HG02852 (cell line): ENCODE measurements at regions not wholly inside any gene's neighbourhood (a gene's known extent, or its start where the extent isn't known, plus 50 kb on each side); places are given as distances from the start of the nearest gene placed in this dataset.

Experiments used
- ATAC-seq: cut with Tn5 transposase; IDR thresholded peaks from one replicate; pipeline ENCODE4 v1.9.1; 2021; ENCODE audit warnings: mild to moderate bottlenecking, moderate library complexity; ENCODE audit not compliant: unreplicated experiment

GRCh38 chr13:47831265-47831664 lies 169.8 kb downstream of the SUCLA2 start:
- ATAC-seq = no peak

GRCh38 chr13:47829690-47830089 lies 171.4 kb downstream of the SUCLA2 start:
- no peak for ATAC-seq

- ATAC-seq = no peak
Observed at GRCh38 chr13:47826471-47826870, 174.6 kb downstream of the SUCLA2 start.

GRCh38 chr13:47822036-47822435 lies 179.0 kb downstream of the SUCLA2 start:
- no peak for ATAC-seq

- no peak for ATAC-seq
Observed at GRCh38 chr13:47816831-47817230, 184.2 kb downstream of the SUCLA2 start.

- ATAC-seq = no peak
Observed at GRCh38 chr13:47813718-47814117, 187.4 kb downstream of the SUCLA2 start.

GRCh38 chr13:47809411-47809810 lies 191.7 kb downstream of the SUCLA2 start:
- no peak for ATAC-seq

GRCh38 chr13:47803131-47803530 lies 197.9 kb downstream of the SUCLA2 start:
- no peak for ATAC-seq

GRCh38 chr13:47801555-47801954 lies 199.5 kb downstream of the SUCLA2 start:
- ATAC-seq = no peak

- ATAC-seq = no peak
Observed at GRCh38 chr13:47800593-47800992, 200.5 kb downstream of the SUCLA2 start.

- no peak for ATAC-seq
Observed at GRCh38 chr13:47798906-47799305, 202.2 kb downstream of the SUCLA2 start.

- ATAC-seq = no peak
Observed at GRCh38 chr13:47798194-47798593, 202.9 kb downstream of the SUCLA2 start.

- no peak for ATAC-seq
Observed at GRCh38 chr13:47796816-47797215, 204.3 kb downstream of the SUCLA2 start.

GRCh38 chr13:47794963-47795362 lies 206.1 kb downstream of the SUCLA2 start:
- ATAC-seq = no peak

- no peak for ATAC-seq
Observed at GRCh38 chr13:47790755-47791154, 210.3 kb downstream of the SUCLA2 start.

- ATAC-seq = no peak
Observed at GRCh38 chr13:47788844-47789243, 212.2 kb downstream of the SUCLA2 start.

GRCh38 chr13:47774671-47774994 lies 226.4 kb downstream of the SUCLA2 start:
- no peak for ATAC-seq

GRCh38 chr13:47764817-47765216 lies 236.3 kb downstream of the SUCLA2 start:
- ATAC-seq = no peak

GRCh38 chr13:47757466-47758080 lies 243.5 kb downstream of the SUCLA2 start:
- no peak for ATAC-seq

- no peak for ATAC-seq
Observed at GRCh38 chr13:47747901-47748300, 253.2 kb downstream of the SUCLA2 start.

- no peak for ATAC-seq
Observed at GRCh38 chr13:47726394-47726793, 274.7 kb downstream of the SUCLA2 start.

- no peak for ATAC-seq
Observed at GRCh38 chr13:47723898-47724297, 277.2 kb downstream of the SUCLA2 start.

GRCh38 chr13:47719164-47719563 lies 281.9 kb downstream of the SUCLA2 start:
- no peak for ATAC-seq
